DOHH2 (cell line): ENCODE measurements at regions not wholly inside any gene's neighbourhood (a gene's known extent, or its start where the extent isn't known, plus 50 kb on each side); places are given as distances from the start of the nearest gene placed in this dataset.

Source experiments
- EZH2phosphoT487 ChIP-seq: fragments of 200-600 bp; sonication (generic); IDR thresholded peaks from 2 replicates; pipeline ENCODE4 v1.6.1; 2017; ENCODE audit warnings: borderline replicate concordance, mild to moderate bottlenecking, antibody characterized with exemption, low read length, moderate library complexity, mixed read lengths
- TF ChIP-seq, protein P1 (sequence below): fragments of 200-600 bp; sonication (generic); IDR thresholded peaks from one replicate; pipeline ENCODE4 v1.5.1; 2014; ENCODE audit warnings: antibody characterized with exemption, mild to moderate bottlenecking, low read depth, low read length; ENCODE audit not compliant: poor library complexity, severe bottlenecking

GRCh38 chr1:219399446-219399845 lies 213.5 kb downstream of the ZC3H11B start:
- TF ChIP-seq, protein P1, sequence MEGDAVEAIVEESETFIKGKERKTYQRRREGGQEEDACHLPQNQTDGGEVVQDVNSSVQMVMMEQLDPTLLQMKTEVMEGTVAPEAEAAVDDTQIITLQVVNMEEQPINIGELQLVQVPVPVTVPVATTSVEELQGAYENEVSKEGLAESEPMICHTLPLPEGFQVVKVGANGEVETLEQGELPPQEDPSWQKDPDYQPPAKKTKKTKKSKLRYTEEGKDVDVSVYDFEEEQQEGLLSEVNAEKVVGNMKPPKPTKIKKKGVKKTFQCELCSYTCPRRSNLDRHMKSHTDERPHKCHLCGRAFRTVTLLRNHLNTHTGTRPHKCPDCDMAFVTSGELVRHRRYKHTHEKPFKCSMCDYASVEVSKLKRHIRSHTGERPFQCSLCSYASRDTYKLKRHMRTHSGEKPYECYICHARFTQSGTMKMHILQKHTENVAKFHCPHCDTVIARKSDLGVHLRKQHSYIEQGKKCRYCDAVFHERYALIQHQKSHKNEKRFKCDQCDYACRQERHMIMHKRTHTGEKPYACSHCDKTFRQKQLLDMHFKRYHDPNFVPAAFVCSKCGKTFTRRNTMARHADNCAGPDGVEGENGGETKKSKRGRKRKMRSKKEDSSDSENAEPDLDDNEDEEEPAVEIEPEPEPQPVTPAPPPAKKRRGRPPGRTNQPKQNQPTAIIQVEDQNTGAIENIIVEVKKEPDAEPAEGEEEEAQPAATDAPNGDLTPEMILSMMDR: no peak
- no peak for TF ChIP-seq EZH2phosphoT487
